Upper lobe of right lung (tissue), 1 donor: ENCODE measurements at regions not wholly inside any gene's neighbourhood (a gene's known extent, or its start where the extent isn't known, plus 50 kb on each side); places are given as distances from the start of the nearest gene placed in this dataset.

ENCODE experiments used
- ATAC-seq: fragments of 200-7000 bp; cut with Tn5 transposase; one replicate; pipeline ENCODE4 v1.9.1; 2020; ENCODE audit warnings: mild to moderate bottlenecking, moderate library complexity
- DNase-seq: peaks from one replicate; pipeline ENCODE4 v3.0.0-alpha.2; 2020
- H3K27ac ChIP-seq: fragments of 200-600 bp; one replicate; pipeline ENCODE4 v1.8.0; 2022
- H3K27me3 ChIP-seq: fragments of 200-600 bp; one replicate; pipeline ENCODE4 v1.8.0; 2022; ENCODE audit warnings: mild to moderate bottlenecking
- H3K36me3 ChIP-seq: fragments of 200-600 bp; one replicate; pipeline ENCODE4 v1.8.0; 2022
- H3K4me1 ChIP-seq: fragments of 200-600 bp; one replicate; pipeline ENCODE4 v1.8.0; 2022
- H3K4me3 ChIP-seq: fragments of 200-600 bp; one replicate; pipeline ENCODE4 v1.8.0; 2022; ENCODE audit warnings: mild to moderate bottlenecking
- H3K9me3 ChIP-seq: fragments of 200-600 bp; one replicate; pipeline ENCODE4 v1.8.0; 2022
- CTCF ChIP-seq: fragments of 200-600 bp; IDR thresholded peaks from one replicate; pipeline ENCODE4 v1.8.0; 2022; ENCODE audit warnings: antibody characterized with exemption
- intact Hi-C: fragments of 100-400 bp; cut with DNase I; formaldehyde crosslinking; loops from one replicate; pipeline ENCODE4 v1.11.0; 2022
- donor health status: DM: no; HTN: yes; CAD: no; lungs with severe emphysema.

- ATAC-seq (no peak), DNase-seq (peak; percentile 56)
- Histone ChIP-seq H3K27me3 (no peaks in the 10 kb centered on the region), H3K9me3 (no peaks in the 10 kb centered on the region), H3K27ac (no peak overlapping the region), H3K36me3 (no peaks in the 10 kb centered on the region), H3K4me1 (no peaks in the 10 kb centered on the region), H3K4me3 (no peak overlapping the region)
- intact Hi-C loops, result no loop called here
- no peak for TF ChIP-seq CTCF
Measured at GRCh38 chr2:117071556-117072102, 742.9 kb upstream of the DDX18 start.

- no peak overlapping the region for H3K27ac ChIP-seq
- no peaks in the 10 kb centered on the region for H3K27me3 ChIP-seq
- H3K4me3 ChIP-seq, result no peak overlapping the region
- H3K9me3 ChIP-seq, result no peaks in the 10 kb centered on the region
- H3K36me3 ChIP-seq, result no peaks in the 10 kb centered on the region
- DNase-seq (no peak), ATAC-seq (no peak)
- intact Hi-C loops, result no loop called here
- no peak for TF ChIP-seq CTCF
- no peaks in the 10 kb centered on the region for H3K4me1 ChIP-seq
Measured at GRCh38 chr2:117074756-117075155, 739.7 kb upstream of the DDX18 start.

GRCh38 chr2:117085256-117085655 lies 729.2 kb upstream of the DDX18 start:
- Histone ChIP-seq H3K9me3 (no peaks in the 10 kb centered on the region), H3K4me1 (no peaks in the 10 kb centered on the region), H3K27ac (no peak overlapping the region), H3K4me3 (no peak overlapping the region), H3K27me3 (no peaks in the 10 kb centered on the region), H3K36me3 (no peaks in the 10 kb centered on the region)
- DNase-seq (no peak), ATAC-seq (no peak)
- no peak for TF ChIP-seq CTCF
- intact Hi-C loops, result no loop called here

- DNase-seq (no peak), ATAC-seq (no peak)
- H3K27me3 ChIP-seq, result no peaks in the 10 kb centered on the region
- H3K4me3 ChIP-seq, result no peak overlapping the region
- TF ChIP-seq CTCF, result no peak
- no peaks in the 10 kb centered on the region for H3K4me1 ChIP-seq
- H3K9me3 ChIP-seq, result no peaks in the 10 kb centered on the region
- no peak overlapping the region for H3K27ac ChIP-seq
- H3K36me3 ChIP-seq, result no peaks in the 10 kb centered on the region
- intact Hi-C loops, result no loop called here
Measured at GRCh38 chr2:117085737-117086136, 728.8 kb upstream of the DDX18 start.

- H3K27me3 ChIP-seq, result no peaks in the 10 kb centered on the region
- no peaks in the 10 kb centered on the region for H3K9me3 ChIP-seq
- H3K27ac ChIP-seq, result no peak overlapping the region
- H3K4me3 ChIP-seq, result no peak overlapping the region
- TF ChIP-seq CTCF, result no peak
- no peaks in the 10 kb centered on the region for H3K36me3 ChIP-seq
- no peak for DNase-seq
- intact Hi-C loops, result no loop called here
- ATAC-seq, result no peak
- no peaks in the 10 kb centered on the region for H3K4me1 ChIP-seq
Measured at GRCh38 chr2:117086174-117086942, 728.1 kb upstream of the DDX18 start.
